ENCODE measurements at regions not wholly inside any gene's neighbourhood (a gene's known extent, or its start where the extent isn't known, plus 50 kb on each side); places are given as distances from the start of the nearest gene placed in this dataset.
"Not testable (repeated sequence)": the region's sequence is repeated elsewhere in the genome, so short reads cannot be mapped to it uniquely, and the experiment has no call there.

GRCh38 chr10:36462194-36462593 is 663.2 kb upstream of the ANKRD30A start:
- Histone ChIP-seq H3K27me3 (ENCODE audit: insufficient read depth, low read length) (no peaks in the 10 kb centered on the region), H4K20me1 (ENCODE audit: insufficient read depth, low read length) (no peaks in the 10 kb centered on the region), H3K4me3 (ENCODE audit: insufficient read depth, low read depth, low read length) (no peak overlapping the region), H3K27ac (ENCODE audit: low read depth, low read length) (no peak overlapping the region), H3K36me3 (ENCODE audit: insufficient read depth, low read length) (no peaks in the 10 kb centered on the region), H3K9ac (ENCODE audit: low read length) (no peak overlapping the region), H3K79me2 (ENCODE audit: insufficient read depth, low read length) (no peaks in the 10 kb centered on the region), H3K4me2 (ENCODE audit: low read length) (no peak overlapping the region), H3K4me1 (ENCODE audit: insufficient read depth, low read length) (no peaks in the 10 kb centered on the region), H2AFZ (ENCODE audit: low read depth, low read length) (no peak overlapping the region), H3K9me3 (ENCODE audit: insufficient read depth, low read depth, low read length) (no peaks in the 10 kb centered on the region)
- H3K4me3 Mint-ChIP-seq (ENCODE audit: unreplicated experiment): no peak overlapping the region
- peaks cover 10% of the 10 kb centered on the region for H3K9me3 Mint-ChIP-seq (ENCODE audit: unreplicated experiment)
- no peaks in the 10 kb centered on the region for H3K27me3 Mint-ChIP-seq (ENCODE audit: low read depth, unreplicated experiment)
- DNase-seq (ENCODE audit: low read depth) (no peak), FAIRE-seq (peak; percentile 9)
- no peak for TF ChIP-seq EZH2 (IDR thresholded peaks at IDR 0.05; ENCODE audit: insufficient read depth, low read length)
- TF ChIP-seq CTCF (IDR thresholded peaks at IDR 0.05; ENCODE audit: insufficient read depth, low read depth, low read length): no peak
- no peaks in the 10 kb centered on the region for H3K36me3 Mint-ChIP-seq (ENCODE audit: low read depth, unreplicated experiment)
- no peak overlapping the region for H3K27ac Mint-ChIP-seq (ENCODE audit: unreplicated experiment)
- no peaks in the 10 kb centered on the region for H3K4me1 Mint-ChIP-seq (ENCODE audit: low read depth, unreplicated experiment)

GRCh38 chr10:36458437-36458836 is 667.0 kb upstream of the ANKRD30A start:
- not testable (repeated sequence) for H3K4me3 ChIP-seq (ENCODE audit: insufficient read depth, low read depth, low read length); H3K9ac ChIP-seq (ENCODE audit: low read length); H3K4me1 ChIP-seq (ENCODE audit: insufficient read depth, low read length); H3K36me3 Mint-ChIP-seq (ENCODE audit: low read depth, unreplicated experiment); H4K20me1 ChIP-seq (ENCODE audit: insufficient read depth, low read length); FAIRE-seq; H3K27me3 ChIP-seq (ENCODE audit: insufficient read depth, low read length); H3K27me3 Mint-ChIP-seq (ENCODE audit: low read depth, unreplicated experiment); H3K27ac ChIP-seq (ENCODE audit: low read depth, low read length); H2AFZ ChIP-seq (ENCODE audit: low read depth, low read length); H3K27ac Mint-ChIP-seq (ENCODE audit: unreplicated experiment); H3K79me2 ChIP-seq (ENCODE audit: insufficient read depth, low read length); H3K4me1 Mint-ChIP-seq (ENCODE audit: low read depth, unreplicated experiment); H3K4me3 Mint-ChIP-seq (ENCODE audit: unreplicated experiment); DNase-seq (ENCODE audit: low read depth); H3K36me3 ChIP-seq (ENCODE audit: insufficient read depth, low read length); H3K9me3 ChIP-seq (ENCODE audit: insufficient read depth, low read depth, low read length); H3K4me2 ChIP-seq (ENCODE audit: low read length)
- peaks cover 15% of the 10 kb centered on the region for H3K9me3 Mint-ChIP-seq (ENCODE audit: unreplicated experiment)

- no peaks in the 10 kb centered on the region for H3K79me2 ChIP-seq (ENCODE audit: insufficient read depth, low read length)
- no peak overlapping the region for H3K4me3 ChIP-seq (ENCODE audit: insufficient read depth, low read depth, low read length)
- no peaks in the 10 kb centered on the region for H3K27me3 ChIP-seq (ENCODE audit: insufficient read depth, low read length)
- no peak overlapping the region for H3K9ac ChIP-seq (ENCODE audit: low read length)
- FAIRE-seq: no peak
- no peak overlapping the region for H3K27ac ChIP-seq (ENCODE audit: low read depth, low read length)
- peaks cover 15% of the 10 kb centered on the region for H3K9me3 Mint-ChIP-seq (ENCODE audit: unreplicated experiment)
- H3K27me3 Mint-ChIP-seq (ENCODE audit: low read depth, unreplicated experiment): no peaks in the 10 kb centered on the region
- no peaks in the 10 kb centered on the region for H3K4me1 ChIP-seq (ENCODE audit: insufficient read depth, low read length)
- no peak overlapping the region for H3K27ac Mint-ChIP-seq (ENCODE audit: unreplicated experiment)
- DNase-seq (ENCODE audit: low read depth): no peak
- H3K36me3 Mint-ChIP-seq (ENCODE audit: low read depth, unreplicated experiment): no peaks in the 10 kb centered on the region
- no peaks in the 10 kb centered on the region for H3K9me3 ChIP-seq (ENCODE audit: insufficient read depth, low read depth, low read length)
- H3K36me3 ChIP-seq (ENCODE audit: insufficient read depth, low read length): no peaks in the 10 kb centered on the region
- H4K20me1 ChIP-seq (ENCODE audit: insufficient read depth, low read length): no peaks in the 10 kb centered on the region
- H3K4me1 Mint-ChIP-seq (ENCODE audit: low read depth, unreplicated experiment): peaks cover 2% of the 10 kb centered on the region
- no peak overlapping the region for H2AFZ ChIP-seq (ENCODE audit: low read depth, low read length)
- H3K4me3 Mint-ChIP-seq (ENCODE audit: unreplicated experiment): no peak overlapping the region
- H3K4me2 ChIP-seq (ENCODE audit: low read length): no peak overlapping the region
- TF ChIP-seq EZH2 (IDR thresholded peaks at IDR 0.05; ENCODE audit: insufficient read depth, low read length) (no peak), CTCF (IDR thresholded peaks at IDR 0.05; ENCODE audit: insufficient read depth, low read depth, low read length) (no peak)
Observed at GRCh38 chr10:36457751-36458150, 667.6 kb upstream of the ANKRD30A start.

Measured in astrocyte (in vitro differentiated cells and primary cell).